GM12892 (cell line): ENCODE measurements at regions not wholly inside any gene's neighbourhood (a gene's known extent, or its start where the extent isn't known, plus 50 kb on each side); places are given as distances from the start of the nearest gene placed in this dataset.

ENCODE experiments used
- POLR2A ChIP-seq: IDR thresholded peaks from 2 replicates; pipeline ENCODE4 v1.6.1; 2011; ENCODE audit warnings: low read depth, low read length, control low read depth
- POLR2AphosphoS5 ChIP-seq: IDR thresholded peaks from 2 replicates; pipeline ENCODE4 v1.6.1; 2011; ENCODE audit warnings: low read depth, low read length, control low read depth
- TAF1 ChIP-seq: IDR thresholded peaks from 2 replicates; pipeline ENCODE4 v1.6.1; 2011; ENCODE audit warnings: low read depth, mild to moderate bottlenecking, control low read depth, low read length, borderline replicate concordance

- TF ChIP-seq POLR2AphosphoS5 (no peak), POLR2A (no peak), TAF1 (no peak)
Measured at GRCh38 chr2:16363581-16363980, 302.1 kb downstream of the CYRIA start.
